GM23248 (cell line): ENCODE measurements at regions not wholly inside any gene's neighbourhood (a gene's known extent, or its start where the extent isn't known, plus 50 kb on each side); places are given as distances from the start of the nearest gene placed in this dataset.

Experiments
- EZH2 ChIP-seq: fragments of 200-600 bp; sonication (generic); IDR thresholded peaks from 2 replicates; pipeline ENCODE4 v1.6.1; 2018; ENCODE audit warnings: antibody characterized with exemption, mild to moderate bottlenecking; ENCODE audit not compliant: insufficient read depth, poor library complexity, severe bottlenecking
- EZH2phosphoT487 ChIP-seq: fragments of 200-600 bp; sonication (generic); IDR thresholded peaks from 2 replicates; pipeline ENCODE4 v1.6.1; 2018; ENCODE audit warnings: antibody characterized with exemption, moderate library complexity, mild to moderate bottlenecking, low read depth; ENCODE audit not compliant: insufficient read depth

- TF ChIP-seq EZH2 (no peak), EZH2phosphoT487 (no peak)
These were observed 892.4 kb upstream of the TENM3 start for GRCh38 chr4:181350615-181351415.
